SK-N-SH treated with all-trans-retinoic acid at 6 μM for 48 hours (cell line): ENCODE measurements at regions not wholly inside any gene's neighbourhood (a gene's known extent, or its start where the extent isn't known, plus 50 kb on each side); places are given as distances from the start of the nearest gene placed in this dataset.

Experiments used
- CSDC2 ChIP-seq: fragments of 250-450 bp; sonication (Bioruptor Pico); IDR thresholded peaks from 2 replicates; pipeline ENCODE4 v1.5.0; 2020; ENCODE audit warnings: mild to moderate bottlenecking, moderate library complexity
- ISL1 ChIP-seq: fragments of 250-450 bp; sonication (Bioruptor Pico); IDR thresholded peaks from 2 replicates; pipeline ENCODE4 v2.1.2; 2022; ENCODE audit warnings: mild to moderate bottlenecking, moderate library complexity
- RARB ChIP-seq: fragments of 250-450 bp; sonication (Bioruptor Pico); IDR thresholded peaks from 2 replicates; pipeline ENCODE4 v1.8.0; 2021; ENCODE audit warnings: mild to moderate bottlenecking, moderate library complexity
- TCF4 ChIP-seq: fragments of 250-450 bp; sonication (Bioruptor Pico); IDR thresholded peaks from 2 replicates; pipeline ENCODE4 v1.8.0; 2021; ENCODE audit warnings: mild to moderate bottlenecking, moderate library complexity, borderline replicate concordance
- ZNF70 ChIP-seq: fragments of 450-650 bp; formaldehyde crosslinking; IDR thresholded peaks from 2 replicates; pipeline ENCODE4 v1.5.0; 2020; ENCODE audit warnings: mild to moderate bottlenecking, moderate library complexity
- TF ChIP-seq, protein P1 (sequence below): fragments of 250-450 bp; sonication (Bioruptor Pico); IDR thresholded peaks from 2 replicates; pipeline ENCODE4 v1.5.1; 2021; ENCODE audit warnings: mild to moderate bottlenecking, moderate library complexity

DNA sequence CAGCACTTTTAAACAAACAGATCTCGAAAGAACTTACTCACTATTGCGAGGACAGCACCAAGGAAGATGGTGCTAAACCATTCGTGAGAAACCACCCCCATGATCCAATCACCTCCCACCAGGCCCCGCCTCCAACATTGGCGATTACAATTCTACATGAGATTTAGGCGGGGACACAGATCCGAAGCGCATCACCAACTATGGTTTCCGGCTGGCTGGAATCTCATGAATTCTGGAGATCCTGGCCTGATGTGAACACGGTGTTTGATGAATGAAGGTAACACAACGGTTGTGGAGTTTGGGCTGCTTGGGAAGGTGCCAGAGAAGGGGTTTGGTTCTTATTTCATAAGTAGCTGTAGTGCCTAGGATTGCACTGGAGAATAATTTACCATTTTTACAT lies 216.7 kb downstream of the EMX2 start:
- TF ChIP-seq, protein P1, sequence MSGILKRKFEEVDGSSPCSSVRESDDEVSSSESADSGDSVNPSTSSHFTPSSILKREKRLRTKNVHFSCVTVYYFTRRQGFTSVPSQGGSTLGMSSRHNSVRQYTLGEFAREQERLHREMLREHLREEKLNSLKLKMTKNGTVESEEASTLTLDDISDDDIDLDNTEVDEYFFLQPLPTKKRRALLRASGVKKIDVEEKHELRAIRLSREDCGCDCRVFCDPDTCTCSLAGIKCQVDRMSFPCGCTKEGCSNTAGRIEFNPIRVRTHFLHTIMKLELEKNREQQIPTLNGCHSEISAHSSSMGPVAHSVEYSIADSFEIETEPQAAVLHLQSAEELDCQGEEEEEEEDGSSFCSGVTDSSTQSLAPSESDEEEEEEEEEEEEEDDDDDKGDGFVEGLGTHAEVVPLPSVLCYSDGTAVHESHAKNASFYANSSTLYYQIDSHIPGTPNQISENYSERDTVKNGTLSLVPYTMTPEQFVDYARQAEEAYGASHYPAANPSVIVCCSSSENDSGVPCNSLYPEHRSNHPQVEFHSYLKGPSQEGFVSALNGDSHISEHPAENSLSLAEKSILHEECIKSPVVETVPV (CRISPR knock-in tag) = no peak
- no peak for TF ChIP-seq RARB (CRISPR knock-in tag)
- no peak for TF ChIP-seq TCF4 (CRISPR knock-in tag)
- no peak for TF ChIP-seq ISL1
- TF ChIP-seq CSDC2 = no peak
- TF ChIP-seq ZNF70 (CRISPR knock-in tag) = no peak
